MCF 10A (cell line): ENCODE measurements at regions not wholly inside any gene's neighbourhood (a gene's known extent, or its start where the extent isn't known, plus 50 kb on each side); places are given as distances from the start of the nearest gene placed in this dataset.

Experiments used
- BruUV-seq: library from RNA; stranded (reverse); fragments of 400-500 nt; replicated peaks from 2 replicates; lab custom pipeline; 2021; lab: Mats Ljungman, UMichigan
- CTCF ChIA-PET: fragments of 300-600 bp; sonication (Branson Sonifier 250); formaldehyde crosslinking; extraction: SDS; loops from one replicate; lab custom pipeline; 2021; ENCODE audit warnings: antibody characterized with exemption, inconsistent platforms; lab: Yijun Ruan, JAX
- POLR2A ChIA-PET: fragments of 300-600, 350-650 bp; sonication (Branson Sonifier 250); formaldehyde crosslinking; extraction: SDS; loops from one replicate; lab custom pipeline; 2020; ENCODE audit warnings: antibody characterized with exemption, inconsistent platforms; lab: Yijun Ruan, JAX
- DNase-seq: peaks from one replicate; pipeline ENCODE4 v3.0.0-alpha.2; 2018; ENCODE audit not compliant: unreplicated experiment
- H3K27ac Mint-ChIP-seq: one replicate; pipeline ENCODE4 v1.8.0; 2022; ENCODE audit warnings: mild to moderate bottlenecking, low read depth, mixed read lengths; ENCODE audit not compliant: unreplicated experiment
- H3K27me3 Mint-ChIP-seq: one replicate; pipeline ENCODE4 v1.8.0; 2022; ENCODE audit warnings: mixed read lengths; ENCODE audit not compliant: insufficient read depth, unreplicated experiment
- H3K36me3 Mint-ChIP-seq: one replicate; pipeline ENCODE4 v1.8.0; 2022; ENCODE audit warnings: mild to moderate bottlenecking, moderate library complexity, mixed read lengths; ENCODE audit not compliant: insufficient read depth, unreplicated experiment
- H3K4me1 Mint-ChIP-seq: one replicate; pipeline ENCODE4 v1.8.0; 2022; ENCODE audit warnings: mixed read lengths; ENCODE audit not compliant: insufficient read depth, unreplicated experiment
- H3K4me3 Mint-ChIP-seq: one replicate; pipeline ENCODE4 v1.8.0; 2022; ENCODE audit warnings: mild to moderate bottlenecking, moderate library complexity, mixed read lengths; ENCODE audit not compliant: unreplicated experiment
- H3K9me3 Mint-ChIP-seq: one replicate; pipeline ENCODE4 v1.8.0; 2022; ENCODE audit warnings: mixed read lengths; ENCODE audit not compliant: unreplicated experiment
- CTCF ChIP-seq: fragments of 200-600 bp; IDR thresholded peaks from one replicate; pipeline ENCODE4 v1.8.0; 2022; ENCODE audit warnings: antibody characterized with exemption, mild to moderate bottlenecking; ENCODE audit not compliant: unreplicated experiment
- intact Hi-C: fragments of 100-400 bp; cut with micrococcal nuclease; formaldehyde crosslinking; loops from 2 replicates; pipeline ENCODE4 v1.14.1; 2022

GRCh38 chr5:125710745-125711144, 712.5 kb upstream of the GRAMD2B start:
- TF ChIP-seq CTCF = no peak
- intact Hi-C loops = no loop called here
- peaks cover 11% of the 10 kb centered on the region for H3K9me3 Mint-ChIP-seq
- CTCF ChIA-PET = interaction anchor here (0.7 kb wide), 1 partner anchor 226 kb away, joined by 3 read pairs; no protein-coding TSS in a partner anchor
- H3K27ac Mint-ChIP-seq = no peak overlapping the region
- H3K4me3 Mint-ChIP-seq = no peak overlapping the region
- BruUV-seq = no TSS peak
- H3K4me1 Mint-ChIP-seq = no peaks in the 10 kb centered on the region
- DNase-seq = no peak
- no peaks in the 10 kb centered on the region for H3K27me3 Mint-ChIP-seq
- POLR2A ChIA-PET = interaction anchor here (0.6 kb wide), 1 partner anchor 343 kb away, joined by 3 read pairs; no protein-coding TSS in a partner anchor
- no peaks in the 10 kb centered on the region for H3K36me3 Mint-ChIP-seq

- CTCF ChIA-PET = no interaction called here
- Mint-ChIP-seq H3K4me3 (no peak overlapping the region), H3K27me3 (no peaks in the 10 kb centered on the region), H3K27ac (no peak overlapping the region), H3K9me3 (peaks cover 7% of the 10 kb centered on the region), H3K4me1 (peaks cover 5% of the 10 kb centered on the region), H3K36me3 (no peaks in the 10 kb centered on the region)
- TF ChIP-seq CTCF = no peak
- intact Hi-C loops = no loop called here
- BruUV-seq = no TSS peak
- no peak for DNase-seq
- POLR2A ChIA-PET = no interaction called here
These were observed 710.8 kb upstream of the GRAMD2B start for GRCh38 chr5:125712397-125712796.

GRCh38 chr5:125713109-125713805, 710.0 kb upstream of the GRAMD2B start:
- H3K27me3 Mint-ChIP-seq = no peaks in the 10 kb centered on the region
- ChIA-PET CTCF (interaction anchor here (0.6 kb wide), 1 partner anchor 636 kb away, joined by 3 read pairs; no protein-coding TSS in a partner anchor), POLR2A (no interaction called here)
- H3K36me3 Mint-ChIP-seq = no peaks in the 10 kb centered on the region
- intact Hi-C loops = no loop called here
- H3K4me3 Mint-ChIP-seq = no peak overlapping the region
- H3K9me3 Mint-ChIP-seq = peaks cover 7% of the 10 kb centered on the region
- no TSS peak for BruUV-seq
- no peak for TF ChIP-seq CTCF
- peaks cover 6% of the 10 kb centered on the region for H3K4me1 Mint-ChIP-seq
- H3K27ac Mint-ChIP-seq = no peak overlapping the region
- DNase-seq = no peak

- Mint-ChIP-seq H3K36me3 (no peaks in the 10 kb centered on the region), H3K9me3 (no peaks in the 10 kb centered on the region), H3K4me1 (peaks cover 6% of the 10 kb centered on the region), H3K27me3 (no peaks in the 10 kb centered on the region), H3K4me3 (no peak overlapping the region), H3K27ac (no peak overlapping the region)
- CTCF ChIA-PET = no interaction called here
- TF ChIP-seq CTCF = no peak
- no TSS peak for BruUV-seq
- intact Hi-C loops = no loop called here
- POLR2A ChIA-PET = no interaction called here
- no peak for DNase-seq
These were observed 708.0 kb upstream of the GRAMD2B start for GRCh38 chr5:125715216-125715615.
